Tibial nerve (tissue), 3 donors: ENCODE measurements at regions not wholly inside any gene's neighbourhood (a gene's known extent, or its start where the extent isn't known, plus 50 kb on each side); places are given as distances from the start of the nearest gene placed in this dataset.
"Not testable (repeated sequence)": the region's sequence is repeated elsewhere in the genome, so short reads cannot be mapped to it uniquely, and the experiment has no call there.

Source experiments
- POLR2A ChIP-seq, 2 donors: fragments of 450-650 bp; IDR thresholded peaks; one replicate each; pipeline ENCODE4 v1.6.1; 2017; ENCODE audit warnings: antibody characterized with exemption in 2 of 2, mild to moderate bottlenecking in 2 of 2, moderate library complexity in 2 of 2
- TF ChIP-seq, protein P1 (sequence below), 5 experiments: fragments of 200-600 bp in 3 of 5; fragments of 450-650 bp in 2 of 5; sonication (generic) in 3 of 5; IDR thresholded peaks; one replicate each; pipeline ENCODE4 v1.5.1; 2016 to 2019; ENCODE audit warnings: antibody characterized with exemption in 5 of 5, mild to moderate bottlenecking in 3 of 5, moderate library complexity in 2 of 5

DNA sequence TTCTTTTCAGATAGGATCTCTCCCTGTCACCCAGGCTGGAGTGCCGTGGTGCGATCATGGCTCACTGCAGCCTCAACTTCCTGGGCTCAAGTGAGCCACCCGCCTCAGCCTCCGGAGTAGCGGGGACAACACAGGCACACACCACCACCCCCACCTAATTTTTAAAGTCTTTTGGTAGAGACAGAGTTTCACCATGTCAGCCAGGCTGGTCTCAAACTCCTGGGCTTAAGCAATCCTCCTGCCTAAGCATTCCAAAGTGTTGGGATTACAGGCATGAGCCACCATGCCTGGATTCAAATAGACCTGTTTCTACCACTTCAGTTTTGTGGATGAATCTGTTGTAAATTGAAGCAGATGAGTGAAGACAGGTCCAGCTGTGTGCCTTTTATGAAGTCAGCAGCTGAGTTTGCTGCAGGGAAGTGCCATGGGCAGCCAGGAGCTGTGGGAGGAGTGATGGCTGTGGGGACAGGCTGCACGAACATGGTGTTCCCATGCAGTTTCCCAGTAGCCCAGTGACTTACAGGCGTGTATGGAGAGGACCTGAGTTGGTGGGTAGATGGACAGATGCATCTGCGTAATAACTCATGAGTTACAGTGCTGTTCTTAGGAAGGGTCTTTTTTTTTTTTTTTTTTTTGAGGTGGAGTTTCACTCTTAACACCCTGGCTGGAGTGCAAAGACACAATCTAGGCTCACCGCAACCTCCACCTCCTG lies 4476.4 kb upstream of the OR11H1 start:
- not testable (repeated sequence) for TF ChIP-seq POLR2A (IDR thresholded peaks at IDR 0.05)
- TF ChIP-seq, protein P1, sequence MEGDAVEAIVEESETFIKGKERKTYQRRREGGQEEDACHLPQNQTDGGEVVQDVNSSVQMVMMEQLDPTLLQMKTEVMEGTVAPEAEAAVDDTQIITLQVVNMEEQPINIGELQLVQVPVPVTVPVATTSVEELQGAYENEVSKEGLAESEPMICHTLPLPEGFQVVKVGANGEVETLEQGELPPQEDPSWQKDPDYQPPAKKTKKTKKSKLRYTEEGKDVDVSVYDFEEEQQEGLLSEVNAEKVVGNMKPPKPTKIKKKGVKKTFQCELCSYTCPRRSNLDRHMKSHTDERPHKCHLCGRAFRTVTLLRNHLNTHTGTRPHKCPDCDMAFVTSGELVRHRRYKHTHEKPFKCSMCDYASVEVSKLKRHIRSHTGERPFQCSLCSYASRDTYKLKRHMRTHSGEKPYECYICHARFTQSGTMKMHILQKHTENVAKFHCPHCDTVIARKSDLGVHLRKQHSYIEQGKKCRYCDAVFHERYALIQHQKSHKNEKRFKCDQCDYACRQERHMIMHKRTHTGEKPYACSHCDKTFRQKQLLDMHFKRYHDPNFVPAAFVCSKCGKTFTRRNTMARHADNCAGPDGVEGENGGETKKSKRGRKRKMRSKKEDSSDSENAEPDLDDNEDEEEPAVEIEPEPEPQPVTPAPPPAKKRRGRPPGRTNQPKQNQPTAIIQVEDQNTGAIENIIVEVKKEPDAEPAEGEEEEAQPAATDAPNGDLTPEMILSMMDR (IDR thresholded peaks at IDR 0.05) = not testable (repeated sequence)
